Hematopoietic multipotent progenitor cell treated with erythropoietin and hydrocortisone succinate and interleukin-3 and kit ligand, for 4 days (in vitro differentiated cells): ENCODE measurements at regions not wholly inside any gene's neighbourhood (a gene's known extent, or its start where the extent isn't known, plus 50 kb on each side); places are given as distances from the start of the nearest gene placed in this dataset.

Experiments
- DNase-seq: peaks from one replicate; pipeline ENCODE4 v3.0.0-alpha.2; 2015

DNA sequence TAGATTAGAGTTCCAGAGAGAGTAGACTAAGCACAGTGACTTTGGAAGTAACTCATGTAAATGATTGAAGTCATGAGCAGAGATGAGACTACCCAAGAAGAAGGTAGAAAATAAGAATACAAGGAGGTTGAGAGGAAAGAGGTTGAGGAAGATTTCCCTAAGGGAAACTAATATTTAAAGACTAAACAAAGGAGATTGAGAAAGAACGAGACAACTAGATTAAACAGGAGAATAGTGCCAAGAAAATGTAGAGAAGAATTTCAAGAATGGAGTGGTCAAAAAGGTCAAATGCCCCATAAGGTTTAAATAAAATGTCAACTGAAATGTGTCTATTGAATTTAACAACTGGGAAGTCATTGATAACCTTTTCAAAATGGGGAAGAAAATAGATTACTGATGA is 59.0 kb downstream of the RPS29 start:
- DNase-seq = no peak

DNA sequence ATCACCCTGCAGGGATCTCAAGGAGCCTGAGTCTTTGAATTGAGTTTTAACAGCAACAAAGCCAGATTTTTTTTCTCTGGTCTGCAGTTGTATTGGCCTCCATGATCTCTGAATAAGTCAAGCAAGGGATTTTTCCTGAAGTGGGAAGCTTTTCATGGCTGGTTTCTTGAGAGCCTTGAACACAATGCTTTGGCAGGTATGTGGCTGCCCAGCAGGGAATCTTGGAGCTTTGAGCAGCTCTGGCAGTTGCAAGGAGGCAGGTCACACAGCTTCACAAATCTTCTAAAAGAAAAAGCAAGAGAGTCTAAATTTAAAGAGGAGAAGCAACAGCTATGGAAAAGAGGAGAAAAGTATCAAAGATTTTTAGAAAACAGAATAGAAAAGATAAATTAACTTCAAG is 60.1 kb downstream of the RPS29 start:
- DNase-seq = no peak

DNA sequence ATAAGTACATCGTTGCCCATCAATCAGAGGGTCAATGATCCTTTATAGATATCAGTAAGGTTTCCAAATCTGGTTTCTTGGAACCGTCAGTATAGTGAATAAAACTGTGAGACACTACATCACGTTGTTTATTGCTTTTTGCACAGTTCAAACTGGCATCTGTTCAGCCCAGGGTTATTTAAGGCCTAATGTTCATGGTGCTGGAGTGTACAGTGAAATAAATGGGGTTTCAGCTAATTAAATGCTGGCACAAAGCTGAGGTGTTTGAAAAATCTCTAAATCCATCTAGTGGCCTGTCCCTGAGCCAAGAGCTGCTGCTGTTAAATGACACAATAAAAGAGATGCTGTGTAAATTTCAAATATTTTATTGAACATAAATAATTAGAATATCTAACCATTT is 69.9 kb downstream of the RPS29 start:
- no peak for DNase-seq

DNA sequence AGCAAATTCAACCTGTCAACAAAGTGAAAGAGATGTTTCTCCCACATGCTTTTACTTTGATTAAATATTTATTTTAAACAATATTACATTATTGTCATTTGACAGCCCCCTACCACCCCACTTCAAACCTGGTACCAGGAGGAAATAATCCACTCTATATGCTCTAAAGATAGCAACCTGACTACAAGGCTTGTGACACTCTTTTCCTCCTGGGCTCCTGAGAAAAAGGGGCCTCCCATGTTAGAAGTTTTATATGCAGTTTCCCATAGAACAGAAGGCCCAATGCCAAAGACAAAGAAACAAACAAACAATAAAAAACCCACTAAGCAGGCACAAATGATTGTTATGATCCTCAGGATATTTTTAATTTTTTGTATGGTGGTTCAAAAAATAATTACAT is 73.6 kb downstream of the RPS29 start:
- no peak for DNase-seq

DNA sequence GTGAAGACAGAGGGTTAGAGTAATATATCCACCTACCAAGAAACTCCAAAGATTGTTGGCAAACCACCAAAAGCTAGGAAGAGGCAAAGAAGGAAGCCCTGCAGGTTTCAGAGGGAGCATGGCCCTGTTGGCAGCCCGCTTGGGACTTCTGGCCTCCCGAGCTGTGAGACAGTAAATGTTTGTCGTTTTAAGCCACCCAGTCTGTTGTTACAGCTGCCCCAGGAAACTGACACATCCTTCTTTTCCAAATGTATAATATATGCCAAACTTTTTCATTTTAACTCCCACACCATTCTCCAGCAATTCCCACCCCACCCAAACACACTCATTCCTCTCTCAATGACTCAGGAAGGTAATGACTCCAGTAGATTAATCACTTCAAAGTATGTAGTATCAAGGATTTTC is 74.0 kb downstream of the RPS29 start:
- DNase-seq = no peak

DNA sequence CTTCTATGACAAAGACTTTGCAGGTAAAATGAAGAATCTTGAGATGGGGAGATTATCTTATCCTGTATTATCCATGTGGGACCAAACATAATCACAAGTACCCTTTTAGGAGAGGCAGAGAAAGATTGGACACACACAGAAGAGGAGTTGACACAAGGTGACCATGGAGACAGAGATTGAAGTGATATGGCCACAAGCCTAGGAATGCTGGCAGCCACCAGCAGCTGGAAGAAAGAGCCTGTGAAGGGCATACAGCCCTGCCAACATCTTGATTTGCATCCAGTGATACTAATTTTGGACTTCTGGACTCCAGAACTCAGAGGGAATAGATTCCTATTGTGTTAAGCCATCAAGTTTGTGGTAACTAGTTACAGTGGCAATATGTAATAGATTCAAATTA is 78.1 kb downstream of the RPS29 start:
- DNase-seq = no peak

DNA sequence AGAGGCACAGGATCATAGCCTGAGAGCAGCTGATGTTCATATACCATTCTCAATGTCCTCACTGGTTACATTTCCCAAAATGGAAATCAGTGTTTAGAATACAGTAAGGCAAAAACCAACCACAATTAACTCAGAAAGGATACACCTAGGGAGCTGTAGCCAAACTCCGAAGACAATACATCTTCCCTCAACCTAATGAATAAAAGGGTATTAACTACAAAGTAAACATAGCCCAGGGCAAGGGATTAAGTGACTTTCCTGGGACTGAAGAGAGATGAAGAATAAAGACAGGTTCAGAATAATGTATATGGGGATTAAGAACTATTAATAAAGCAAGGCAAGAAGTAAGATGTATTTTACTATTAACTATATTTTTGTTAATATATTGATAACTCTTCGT is 79.5 kb downstream of the RPS29 start:
- DNase-seq = no peak

DNA sequence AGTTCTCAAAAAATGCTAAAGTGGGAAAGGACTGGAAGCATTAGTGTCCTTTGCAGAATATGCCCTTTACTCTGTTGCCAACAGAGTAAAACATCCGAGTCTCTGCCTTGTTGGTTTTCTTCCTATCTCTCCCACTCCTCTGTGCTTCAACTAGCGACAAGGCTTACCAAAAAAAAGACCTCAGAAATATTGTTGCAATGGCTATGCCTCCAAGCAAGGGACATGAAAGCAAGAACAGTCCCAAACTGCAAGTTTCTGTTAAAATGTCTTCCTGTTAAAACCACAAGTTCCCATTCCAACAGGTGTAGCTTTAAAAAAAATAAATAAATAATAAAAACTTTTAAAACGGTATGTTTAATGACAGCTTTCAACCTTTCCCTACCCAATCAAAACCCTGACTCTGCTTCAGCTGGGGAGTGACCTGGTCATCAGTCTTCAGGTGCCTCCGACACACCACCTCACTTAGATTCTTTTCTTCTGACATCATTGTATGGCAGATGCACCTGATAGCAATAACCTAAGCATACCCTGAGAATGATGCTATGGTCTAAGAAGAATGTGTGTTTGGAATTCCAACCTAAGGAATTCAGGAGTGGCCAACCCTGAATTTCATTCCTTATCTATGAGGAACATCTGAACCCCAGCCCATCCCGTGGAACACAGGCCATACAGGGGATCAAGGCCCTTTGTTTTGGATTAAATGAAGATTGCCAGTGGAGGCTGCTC is 81.0 kb downstream of the RPS29 start:
- DNase-seq = peak; percentile 37

DNA sequence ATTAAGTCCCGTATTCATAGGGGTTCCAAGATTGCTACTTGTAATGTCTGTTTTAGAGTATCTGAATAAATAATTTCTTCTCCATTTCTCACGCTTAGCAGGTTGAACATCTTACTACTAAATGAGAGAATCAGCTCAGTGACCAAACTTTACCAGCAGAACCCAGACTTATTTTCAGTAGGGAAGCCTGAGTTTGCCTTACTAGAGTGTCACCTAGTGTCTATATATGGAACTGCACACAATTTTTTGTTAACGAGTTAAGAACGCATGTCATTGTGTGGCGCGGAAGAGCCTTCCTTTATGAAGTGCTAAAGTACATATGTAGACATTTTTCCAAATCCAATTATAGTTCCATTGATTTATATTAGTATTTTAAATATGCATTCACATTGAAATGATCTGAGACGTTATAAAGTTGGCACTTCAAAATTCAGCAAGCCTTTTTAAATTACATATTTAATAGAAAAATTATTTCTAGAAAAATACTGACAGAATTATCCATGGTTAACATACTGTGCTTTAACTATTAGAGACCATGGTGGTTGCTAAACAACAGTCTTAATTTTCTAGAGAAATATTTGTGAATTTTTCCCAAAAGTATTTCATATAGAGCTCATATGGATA is 88.3 kb downstream of the RPS29 start:
- peak; percentile 92 for DNase-seq

DNA sequence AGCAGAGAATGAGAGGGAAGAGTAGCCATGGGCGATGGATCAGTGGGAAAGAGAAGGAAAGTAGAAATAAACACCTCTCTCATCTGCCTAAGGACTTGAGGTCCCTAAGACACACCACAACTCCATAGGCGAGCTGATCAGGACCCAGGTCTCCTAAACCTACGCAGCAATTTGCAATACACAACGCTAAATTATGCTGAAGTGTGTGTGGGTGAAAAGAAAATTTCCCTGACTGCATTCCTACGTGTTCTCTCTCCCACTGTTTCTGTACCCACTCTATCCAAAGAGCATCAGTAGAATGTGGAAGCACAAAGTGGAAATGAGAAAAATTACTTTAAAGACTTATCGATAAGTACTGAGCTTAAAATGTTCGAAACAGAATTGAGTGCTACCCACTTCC is 88.9 kb downstream of the RPS29 start:
- DNase-seq = no peak

DNA sequence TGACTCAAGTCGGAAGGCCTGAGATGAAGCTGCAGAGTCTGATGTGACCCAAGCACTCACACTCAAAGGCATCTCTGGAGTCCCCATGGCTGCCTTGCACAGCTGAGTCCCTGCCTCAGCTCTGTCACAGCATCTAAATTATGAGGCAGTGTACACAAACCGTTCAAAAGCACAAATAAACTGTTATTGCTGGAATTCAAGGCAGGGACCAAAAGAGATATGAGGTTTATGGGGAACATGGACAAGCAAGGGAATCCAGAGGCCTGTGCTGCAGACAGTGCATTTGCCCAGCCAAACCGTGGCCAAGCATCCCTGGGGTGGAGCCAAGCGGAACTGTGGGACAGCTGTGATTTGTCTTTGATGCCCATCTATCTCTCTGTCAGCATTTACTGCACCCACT is 91.3 kb downstream of the RPS29 start:
- DNase-seq = no peak

DNA sequence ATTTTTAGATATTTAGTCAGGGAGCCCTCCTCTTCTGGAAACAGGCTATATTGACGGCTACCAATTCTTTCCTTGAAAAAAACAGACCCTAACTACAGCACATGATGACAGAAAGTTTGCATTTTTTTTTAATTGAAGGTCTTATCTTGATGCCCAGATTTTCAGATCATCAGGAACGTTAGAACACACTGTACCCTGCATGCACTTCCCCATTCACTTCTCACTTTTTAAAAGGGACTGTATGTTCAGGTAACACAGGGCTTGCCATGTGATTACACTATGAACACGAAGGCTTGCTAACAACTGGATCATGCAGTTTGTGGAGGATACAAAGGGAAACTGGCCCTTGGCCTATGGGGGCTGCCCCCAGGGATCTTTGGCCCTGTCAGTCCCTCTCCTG is 92.6 kb downstream of the RPS29 start:
- peak; percentile 74 for DNase-seq

DNA sequence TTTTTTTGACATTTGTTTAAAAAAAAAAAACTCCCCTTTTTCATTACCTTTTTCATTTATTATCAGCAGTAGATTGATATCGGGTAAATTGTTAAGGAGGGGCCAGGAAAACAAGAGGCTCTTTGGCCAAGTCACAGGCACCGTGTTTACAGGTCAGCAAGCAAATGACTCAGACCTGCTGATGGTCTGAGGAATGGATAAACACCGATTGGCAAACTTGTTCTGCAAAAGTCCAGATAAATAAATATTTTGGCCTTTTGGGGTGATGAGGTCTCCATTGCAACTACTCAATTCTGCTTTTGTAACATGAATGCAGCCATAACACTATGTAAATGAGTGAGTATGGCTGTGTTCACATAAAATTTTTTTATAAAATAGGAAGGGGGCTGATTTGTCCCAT is 94.0 kb downstream of the RPS29 start:
- no peak for DNase-seq

DNA sequence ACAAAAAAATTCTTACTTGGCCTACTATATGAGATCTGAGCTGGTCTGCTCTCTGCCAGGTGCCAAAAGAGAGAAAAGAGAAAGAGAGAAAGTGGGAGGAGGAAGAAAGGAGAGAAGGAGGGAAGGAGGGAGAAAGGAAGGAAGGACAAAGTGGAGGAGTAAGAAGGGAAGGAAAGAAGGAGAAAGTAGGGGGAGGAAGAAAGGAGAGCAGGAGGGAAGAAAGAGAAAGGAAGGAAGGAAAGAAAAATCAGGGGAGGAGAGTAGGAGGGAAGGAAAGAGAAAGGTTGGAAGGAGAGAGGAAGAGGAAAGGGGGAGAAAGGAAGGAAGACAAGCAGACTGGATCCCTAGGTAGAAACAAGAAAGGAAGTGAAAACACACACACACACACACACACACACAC is 96.8 kb downstream of the RPS29 start:
- no peak for DNase-seq

DNA sequence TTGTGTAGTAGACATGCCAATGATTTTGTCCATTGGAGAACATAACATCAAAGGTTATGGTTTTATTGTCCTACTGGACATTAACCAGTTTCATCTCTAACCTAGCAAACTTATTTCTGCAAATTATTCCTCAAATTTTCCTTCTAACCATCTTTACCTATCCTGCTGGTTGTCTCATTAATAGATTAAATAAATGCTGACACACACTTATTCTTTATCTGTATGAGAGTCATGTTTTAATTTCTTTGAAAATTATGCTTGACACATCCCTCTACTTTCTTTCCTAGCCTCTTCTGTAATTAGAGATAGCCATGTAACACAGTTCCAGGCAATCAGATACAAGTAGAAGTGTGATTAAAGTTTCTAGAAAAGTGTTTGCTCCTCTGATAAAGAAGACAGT is 98.9 kb downstream of the RPS29 start:
- DNase-seq = no peak

DNA sequence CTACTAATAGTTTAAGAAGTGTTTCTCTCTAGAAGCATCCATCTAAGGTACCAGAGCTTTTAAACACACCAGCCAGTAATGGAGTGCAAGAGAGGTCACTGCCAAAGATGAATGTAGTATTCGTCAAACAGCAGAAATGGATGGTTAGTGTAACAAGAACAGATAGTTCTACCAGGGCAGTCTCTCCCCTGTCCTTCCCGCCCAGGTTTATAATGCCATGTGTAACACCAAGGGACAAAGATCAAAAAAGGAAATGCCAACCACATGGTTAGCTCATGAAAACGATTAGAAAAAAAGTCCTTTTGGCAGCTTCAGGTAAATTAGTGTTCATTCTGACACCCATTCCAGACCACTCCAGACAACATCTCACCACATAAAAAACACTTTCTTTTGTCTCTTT is 100.9 kb downstream of the RPS29 start:
- no peak for DNase-seq

DNA sequence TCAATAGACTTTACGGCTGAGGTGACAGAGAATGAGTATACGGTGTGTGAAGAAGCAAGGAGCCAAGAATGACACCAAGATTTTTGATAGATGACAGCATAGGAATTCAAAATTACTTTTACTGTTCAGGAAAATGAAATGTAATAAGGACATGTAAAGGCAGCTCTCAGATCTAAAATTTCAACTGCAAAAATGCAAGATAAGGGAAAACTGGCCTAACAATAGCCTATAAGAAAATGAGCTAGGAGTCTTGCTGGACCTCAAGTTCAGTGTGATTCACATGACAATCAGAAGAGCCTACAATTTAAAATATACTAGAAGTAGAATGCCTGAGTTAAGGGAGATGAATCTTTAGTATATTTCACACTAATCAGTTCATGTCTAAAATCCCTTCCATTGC is 102.0 kb downstream of the RPS29 start:
- no peak for DNase-seq

DNA sequence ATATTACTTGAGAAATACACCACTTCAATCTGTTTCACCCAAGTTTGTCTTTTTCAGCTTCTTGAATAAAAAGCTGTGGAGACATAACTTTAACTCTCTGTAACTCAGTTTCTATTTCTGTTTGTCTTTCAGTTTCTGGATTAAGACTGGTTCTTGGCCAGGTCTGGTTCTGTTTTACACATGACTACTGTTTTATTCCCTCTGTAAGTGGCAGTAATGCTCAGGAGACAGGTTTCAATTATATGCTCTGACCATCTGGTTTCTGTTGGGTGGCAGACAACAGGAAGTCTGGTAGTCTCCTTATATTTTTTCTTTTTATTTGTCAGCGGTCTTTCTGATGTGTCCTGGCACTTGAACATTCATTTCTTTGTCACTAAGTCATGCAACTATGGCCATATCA is 102.9 kb downstream of the RPS29 start:
- no peak for DNase-seq

DNA sequence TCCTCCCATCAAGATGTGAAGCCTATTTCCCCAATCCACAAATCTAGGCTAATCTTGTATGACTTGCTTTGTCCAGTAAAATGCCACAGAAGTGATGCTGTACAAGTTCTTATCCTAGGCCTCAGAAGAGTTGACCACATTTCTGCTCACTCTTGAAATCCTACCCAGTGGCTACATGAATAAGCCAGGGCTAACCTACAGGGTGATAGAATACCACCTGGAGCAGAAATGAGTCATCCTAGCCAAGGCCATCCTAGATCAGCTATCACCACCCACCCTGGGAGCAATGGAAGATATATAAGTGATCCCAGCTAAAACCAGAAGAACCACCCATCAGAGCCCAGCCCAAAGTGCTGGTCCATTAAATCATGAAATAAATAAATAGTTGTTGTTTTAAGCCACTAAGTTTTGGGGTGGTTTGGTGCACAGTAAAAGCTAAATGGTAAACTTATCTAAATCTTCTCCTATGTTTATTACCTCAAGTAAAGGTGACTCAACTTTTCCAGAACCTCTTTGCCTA is 105.1 kb downstream of the RPS29 start:
- DNase-seq = no peak

DNA sequence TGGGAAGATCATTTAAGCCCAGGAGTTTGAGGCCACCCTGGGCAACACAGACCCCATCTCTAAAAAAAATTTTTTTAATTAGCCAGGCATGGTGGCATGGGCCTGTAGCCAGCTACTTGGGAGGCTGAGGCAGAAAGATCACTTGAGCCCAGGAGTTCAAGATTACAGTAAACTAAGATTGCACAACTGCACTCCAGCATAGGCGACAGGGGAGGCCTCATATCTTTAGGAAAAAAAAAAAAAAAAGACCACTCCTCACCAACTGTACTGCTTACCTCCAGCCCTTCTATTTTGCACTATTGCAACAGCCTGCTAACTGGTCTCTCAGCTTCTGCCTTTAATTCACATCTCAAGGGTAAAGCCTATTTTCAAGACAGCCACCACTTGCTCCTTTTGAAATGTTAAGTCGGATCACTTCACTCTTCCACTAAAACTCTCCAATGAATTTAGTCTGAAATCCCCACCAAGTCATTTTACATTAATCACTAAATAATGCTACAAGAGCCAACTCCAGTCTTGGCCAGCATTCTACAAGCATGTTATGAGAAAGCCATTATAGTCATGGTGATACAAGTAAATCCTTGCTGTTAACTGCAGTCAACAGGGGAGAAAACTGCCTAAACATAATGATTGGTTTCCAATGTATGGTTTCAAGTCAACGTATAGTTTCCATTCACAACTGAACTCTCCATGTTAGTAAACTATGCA is 106.0 kb downstream of the RPS29 start:
- no peak for DNase-seq

DNA sequence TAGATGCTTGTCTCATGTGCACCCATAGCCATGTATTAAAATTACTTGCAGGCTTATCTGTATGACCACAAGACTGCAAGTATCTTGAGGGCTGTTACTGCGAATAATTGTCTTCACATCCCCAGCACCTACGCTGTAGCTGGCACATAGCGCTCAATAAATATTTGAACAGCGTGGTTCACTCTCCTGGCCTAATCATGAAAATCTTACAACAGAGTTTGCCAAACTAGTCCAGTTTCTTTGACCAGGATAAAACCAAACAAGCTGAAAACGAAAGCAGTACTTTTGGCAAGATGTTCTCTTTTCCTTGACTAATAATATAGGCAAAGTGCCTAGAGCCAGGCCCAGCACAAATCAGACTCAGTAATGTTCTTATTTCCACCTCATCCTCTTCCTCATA is 106.7 kb downstream of the RPS29 start:
- no peak for DNase-seq

DNA sequence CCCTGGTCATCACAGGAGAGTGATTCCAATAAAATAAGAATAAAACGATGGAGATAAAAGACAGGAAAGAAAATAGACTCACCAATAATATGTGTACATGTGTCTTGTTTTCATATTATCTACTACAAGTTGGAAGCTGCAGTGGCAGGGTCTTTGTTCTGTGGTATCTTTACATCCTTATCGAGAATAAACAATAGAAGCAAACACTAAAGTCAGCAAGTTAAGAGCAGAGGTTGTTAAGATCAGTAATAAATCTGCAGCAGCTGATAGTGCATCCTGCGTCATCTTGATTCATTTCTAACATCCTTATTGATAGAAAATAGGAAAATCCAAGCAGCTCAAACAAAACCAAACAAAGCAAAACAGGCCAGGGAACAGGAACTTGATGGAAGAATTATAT is 107.4 kb downstream of the RPS29 start:
- no peak for DNase-seq

DNA sequence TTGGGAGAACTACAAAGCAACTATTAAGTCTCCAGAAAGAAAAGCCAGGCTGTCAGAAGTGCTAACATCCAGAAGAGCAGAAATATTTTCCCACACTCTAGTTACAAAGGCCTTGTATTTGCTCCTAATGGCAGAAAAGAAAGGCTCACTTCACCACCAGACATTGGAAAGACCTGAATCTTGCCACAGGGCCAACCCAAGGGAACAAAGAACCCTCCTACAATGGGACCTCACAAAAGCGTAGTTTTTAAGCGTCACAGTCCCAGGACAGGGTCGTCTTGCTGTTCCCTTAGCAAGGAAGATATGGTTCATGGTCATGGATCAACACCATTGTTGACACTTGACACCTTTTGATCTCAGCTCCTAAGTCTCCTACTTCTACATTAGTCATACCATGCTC is 119.1 kb downstream of the RPS29 start:
- DNase-seq = no peak

DNA sequence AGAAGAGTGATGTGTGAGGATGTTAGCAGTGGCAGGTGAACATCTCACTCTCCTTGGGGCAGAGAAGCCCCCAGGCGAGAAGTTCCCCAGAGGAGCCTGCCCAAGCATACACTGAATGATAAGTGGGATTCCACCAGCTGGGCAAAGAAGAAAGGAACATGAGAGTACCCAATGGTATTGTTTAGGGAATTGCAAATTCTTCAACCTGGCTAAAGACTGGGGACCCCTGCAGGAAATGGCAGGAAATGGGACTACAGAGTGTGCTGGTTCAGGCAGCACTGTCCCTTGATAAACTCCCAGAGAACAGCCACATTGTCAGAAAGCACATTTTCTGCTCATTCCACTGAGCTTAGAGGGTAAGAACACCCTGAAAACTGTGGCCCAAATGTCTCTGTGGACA is 121.3 kb downstream of the RPS29 start:
- DNase-seq = peak; percentile 37
